ENCODE measurements at regions not wholly inside any gene's neighbourhood (a gene's known extent, or its start where the extent isn't known, plus 50 kb on each side); places are given as distances from the start of the nearest gene placed in this dataset.

DNA sequence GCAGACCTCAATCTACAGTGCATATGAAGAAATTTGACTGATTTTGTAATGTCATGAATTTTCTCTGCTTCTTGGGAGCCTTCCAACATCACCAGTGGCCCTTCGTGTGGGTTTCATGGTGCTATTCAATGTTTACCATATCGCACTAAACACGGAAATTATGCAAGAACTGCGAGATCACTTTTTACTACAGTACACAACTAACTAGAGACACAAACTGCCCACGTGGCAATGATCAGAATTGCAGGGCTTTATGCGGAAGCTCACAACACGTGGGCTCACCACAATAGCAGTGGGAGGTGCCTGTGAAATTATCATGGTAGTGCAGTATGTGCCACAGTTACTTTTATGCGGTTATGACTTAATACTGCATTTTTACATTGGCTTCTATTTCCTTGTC, 449.7 kb upstream of the KLF6 start:
- no peaks in the 10 kb centered on the region for H3K27me3 ChIP-seq (ENCODE audit: control insufficient read depth in 4 of 4, insufficient read depth in 4 of 4, low read length in 3 of 4)
- no peak for DNase-seq (ENCODE audit: low spot score)
- WGBS, result 72% methylated on average over 8 of the region's 8 CpGs

More for the DNA sequence above, 449.7 kb upstream of the KLF6 start:
- TF ChIP-seq GABPA (IDR thresholded peaks at IDR 0.05 in 1 of 2, conservative IDR thresholded peaks at IDR 0.05 in 1 of 2) (no peak), TAF1 (conservative IDR thresholded peaks at IDR 0.05) (no peak), RAD21 (IDR thresholded peaks at IDR 0.05) (no peak), FOXA1 (IDR thresholded peaks at IDR 0.05) (no peak), NR2F2 (IDR thresholded peaks at IDR 0.05) (no peak), FOXA2 (IDR thresholded peaks at IDR 0.05) (no peak), JUND (IDR thresholded peaks at IDR 0.05) (no peak), YY1 (IDR thresholded peaks at IDR 0.05) (no peak), EGR1 (IDR thresholded peaks at IDR 0.05; ENCODE audit: low read depth in 2 of 2) (no peak), HNF4G (IDR thresholded peaks at IDR 0.05) (no peak), SP1 (IDR thresholded peaks at IDR 0.05) (no peak), HNF4A (conservative IDR thresholded peaks at IDR 0.05) (no peak), RXRA (IDR thresholded peaks at IDR 0.05) (no peak), ZBTB33 (IDR thresholded peaks at IDR 0.05) (no peak), REST (IDR thresholded peaks at IDR 0.05) (no peak)
- TF ChIP-seq, protein P1, sequence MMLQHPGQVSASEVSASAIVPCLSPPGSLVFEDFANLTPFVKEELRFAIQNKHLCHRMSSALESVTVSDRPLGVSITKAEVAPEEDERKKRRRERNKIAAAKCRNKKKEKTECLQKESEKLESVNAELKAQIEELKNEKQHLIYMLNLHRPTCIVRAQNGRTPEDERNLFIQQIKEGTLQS (IDR thresholded peaks at IDR 0.05), result no peak
- TF ChIP-seq, protein P2, sequence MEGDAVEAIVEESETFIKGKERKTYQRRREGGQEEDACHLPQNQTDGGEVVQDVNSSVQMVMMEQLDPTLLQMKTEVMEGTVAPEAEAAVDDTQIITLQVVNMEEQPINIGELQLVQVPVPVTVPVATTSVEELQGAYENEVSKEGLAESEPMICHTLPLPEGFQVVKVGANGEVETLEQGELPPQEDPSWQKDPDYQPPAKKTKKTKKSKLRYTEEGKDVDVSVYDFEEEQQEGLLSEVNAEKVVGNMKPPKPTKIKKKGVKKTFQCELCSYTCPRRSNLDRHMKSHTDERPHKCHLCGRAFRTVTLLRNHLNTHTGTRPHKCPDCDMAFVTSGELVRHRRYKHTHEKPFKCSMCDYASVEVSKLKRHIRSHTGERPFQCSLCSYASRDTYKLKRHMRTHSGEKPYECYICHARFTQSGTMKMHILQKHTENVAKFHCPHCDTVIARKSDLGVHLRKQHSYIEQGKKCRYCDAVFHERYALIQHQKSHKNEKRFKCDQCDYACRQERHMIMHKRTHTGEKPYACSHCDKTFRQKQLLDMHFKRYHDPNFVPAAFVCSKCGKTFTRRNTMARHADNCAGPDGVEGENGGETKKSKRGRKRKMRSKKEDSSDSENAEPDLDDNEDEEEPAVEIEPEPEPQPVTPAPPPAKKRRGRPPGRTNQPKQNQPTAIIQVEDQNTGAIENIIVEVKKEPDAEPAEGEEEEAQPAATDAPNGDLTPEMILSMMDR (IDR thresholded peaks at IDR 0.05; ENCODE audit: low read depth, low read length, missing input control), result no peak
- H3K4me1 ChIP-seq (ENCODE audit: control insufficient read depth in 4 of 4, insufficient read depth in 4 of 4, low read length in 3 of 4), result no peaks in the 10 kb centered on the region
- no peaks in the 10 kb centered on the region for H3K9me3 ChIP-seq (ENCODE audit: control insufficient read depth in 4 of 4, low read length in 3 of 4)
- H3K27ac ChIP-seq (ENCODE audit: low read depth in 1 of 2, low read length in 2 of 2), result no peak overlapping the region
- no peaks in the 10 kb centered on the region for H3K36me3 ChIP-seq (ENCODE audit: control insufficient read depth in 4 of 4, insufficient read depth in 3 of 4, low read depth in 1 of 4, low read length in 3 of 4)
- H3K9ac ChIP-seq (ENCODE audit: low read depth in 1 of 2, low read length in 2 of 2), result no peak overlapping the region
- H3K4me3 ChIP-seq (ENCODE audit: low read depth in 1 of 3, low read length in 3 of 3), result no peak overlapping the region

All from liver (tissue), 8 donors.